RWPE1 (cell line): ENCODE measurements at regions not wholly inside any gene's neighbourhood (a gene's known extent, or its start where the extent isn't known, plus 50 kb on each side); places are given as distances from the start of the nearest gene placed in this dataset.

Experiments used
- CTCF ChIA-PET: fragments of 350-600 bp; sonication (Branson Sonifier 250); formaldehyde crosslinking; extraction: SDS; loops from one replicate; lab custom pipeline; 2021; lab: Yijun Ruan, JAX
- POLR2A ChIA-PET: fragments of 400-600 bp; formaldehyde crosslinking; extraction: SDS; loops from one replicate; lab custom pipeline; 2020; ENCODE audit warnings: antibody characterized with exemption; ENCODE audit not compliant: low non-redundant PET; lab: Yijun Ruan, JAX
- DNase-seq: peaks from one replicate; pipeline ENCODE4 v3.0.0; 2012; ENCODE audit warnings: low spot score
- H3K27ac ChIP-seq: fragments of 450-650 bp; 2 replicates; pipeline ENCODE4 v1.5.1; 2017
- CTCF ChIP-seq: fragments of 450-650 bp; conservative IDR thresholded peaks from 2 replicates; pipeline ENCODE4 v1.5.1; 2017; ENCODE audit warnings: low read depth, mild to moderate bottlenecking

GRCh38 chr22:47601666-47602065 lies 839.2 kb downstream of the TBC1D22A start:
- CTCF ChIA-PET: no interaction called here
- TF ChIP-seq CTCF: no peak

GRCh38 chr22:47600791-47601625 lies 838.6 kb downstream of the TBC1D22A start:
- H3K27ac ChIP-seq: no peak overlapping the region
- no peak for DNase-seq
- no peak for TF ChIP-seq CTCF
- ChIA-PET POLR2A (no interaction called here), CTCF (no interaction called here)

More at GRCh38 chr22:47601666-47602065, 839.2 kb downstream of the TBC1D22A start:
- H3K27ac ChIP-seq: no peak overlapping the region
- no peak for DNase-seq
- POLR2A ChIA-PET: no interaction called here

- ChIA-PET POLR2A (no interaction called here), CTCF (no interaction called here)
- no peak for TF ChIP-seq CTCF
- no peak for DNase-seq
- H3K27ac ChIP-seq: no peak overlapping the region
Measured at GRCh38 chr22:47600281-47600680, 837.8 kb downstream of the TBC1D22A start.

- ChIA-PET CTCF (no interaction called here), POLR2A (no interaction called here)
- TF ChIP-seq CTCF: no peak
Measured at GRCh38 chr22:47599753-47600152, 837.3 kb downstream of the TBC1D22A start.

GRCh38 chr22:47598864-47599263 lies 836.4 kb downstream of the TBC1D22A start:
- ChIA-PET CTCF (no interaction called here), POLR2A (no interaction called here)
- no peak for TF ChIP-seq CTCF
- DNase-seq: no peak
- H3K27ac ChIP-seq: no peak overlapping the region

More at GRCh38 chr22:47599753-47600152, 837.3 kb downstream of the TBC1D22A start:
- H3K27ac ChIP-seq: no peak overlapping the region
- no peak for DNase-seq

- CTCF ChIA-PET: interaction anchor here (0.8 kb wide), 1 partner anchor 14 kb away, joined by 3 read pairs; no protein-coding TSS in a partner anchor
- no peak overlapping the region for H3K27ac ChIP-seq
- POLR2A ChIA-PET: no interaction called here
- no peak for DNase-seq
- no peak for TF ChIP-seq CTCF
Measured at GRCh38 chr22:47597041-47597440, 834.6 kb downstream of the TBC1D22A start.
